ENCODE measurements at regions not wholly inside any gene's neighbourhood (a gene's known extent, or its start where the extent isn't known, plus 50 kb on each side); places are given as distances from the start of the nearest gene placed in this dataset.

DNA sequence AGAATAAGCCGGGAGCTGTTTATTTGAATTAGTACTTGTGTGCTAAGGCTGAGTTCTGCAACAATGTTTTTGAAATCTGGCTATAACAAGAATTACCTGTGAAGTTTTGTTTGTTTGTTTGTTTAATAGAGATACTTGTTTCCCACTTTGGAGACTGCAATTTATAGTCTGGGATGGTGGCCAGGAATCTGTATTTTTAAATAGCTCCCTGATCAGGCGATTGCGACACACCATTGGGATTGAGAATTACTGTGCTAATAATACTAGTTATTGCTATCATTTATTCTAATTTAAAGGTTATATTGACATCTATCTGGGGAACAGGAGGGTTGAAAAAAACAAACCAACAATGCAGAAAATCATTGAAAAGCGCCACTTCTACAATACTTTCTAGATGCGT lies 951.6 kb upstream of the TENM3 start:
- H3K27ac ChIP-seq (ENCODE audit: low read depth in 1 of 2, low read length in 2 of 2) = no peak overlapping the region
- no CpG with 5 or more reads among the region's 5 CpGs for WGBS (ENCODE audit: insufficient coverage)
- no peak overlapping the region for H2AFZ ChIP-seq (ENCODE audit: insufficient read depth, low read depth, low read length, poor library complexity, severe bottlenecking)
- Mint-ChIP-seq H3K9me3 (peaks cover 0 to 3% (median 0%) of the 10 kb centered on the region in 7 donors), H3K36me3 (no peaks in the 10 kb centered on the region), H3K27ac (no peak overlapping the region), H3K4me1 (no peaks in the 10 kb centered on the region), H3K27me3 (ENCODE audit: low read depth in 3 of 3) (peaks cover 0 to 2% (median 0%) of the 10 kb centered on the region in 3 donors), H3K4me3 (no peak overlapping the region)
- no peak overlapping the region for H3K4me3 ChIP-seq (replicated peaks in 1 of 3; ENCODE audit: low read depth in 2 of 3, low read length in 3 of 3)
- H3K9me3 ChIP-seq (replicated peaks in 1 of 2; ENCODE audit: control insufficient read depth in 1 of 2, insufficient read depth in 1 of 2, low read length in 2 of 2) = no peaks in the 10 kb centered on the region
- no peak overlapping the region for H3K4me2 ChIP-seq (replicated peaks; ENCODE audit: extremely low read depth, low read length, poor library complexity, severe bottlenecking)
- H3K27me3 ChIP-seq (ENCODE audit: control insufficient read depth in 2 of 2, insufficient read depth in 2 of 2, low read length in 2 of 2) = no peaks in the 10 kb centered on the region
- no peaks in the 10 kb centered on the region for H3K79me2 ChIP-seq (ENCODE audit: insufficient read depth, low read length)
- DNase-seq = no peak
- H3K36me3 ChIP-seq (replicated peaks in 1 of 2; ENCODE audit: control insufficient read depth in 1 of 2, insufficient read depth in 2 of 2, low read length in 2 of 2) = no peaks in the 10 kb centered on the region
- no peaks in the 10 kb centered on the region for H4K20me1 ChIP-seq (ENCODE audit: insufficient read depth, low read length)
- H3K9ac ChIP-seq (ENCODE audit: insufficient read depth, low read length, poor library complexity, severe bottlenecking) = no peak overlapping the region
- intact Hi-C loops (cut with micrococcal nuclease) = no loop called here
- TF ChIP-seq CTCF (IDR thresholded peaks at IDR 0.05) = no peak
- no peaks in the 10 kb centered on the region for H3K4me1 ChIP-seq (ENCODE audit: control insufficient read depth in 1 of 2, insufficient read depth in 2 of 2, low read length in 2 of 2)

GRCh38 chr4:181293014-181293413 lies 950.2 kb upstream of the TENM3 start:
- DNase-seq = no peak
- Mint-ChIP-seq H3K27ac (no peak overlapping the region), H3K27me3 (ENCODE audit: low read depth in 3 of 3) (peaks cover 0 to 2% (median 0%) of the 10 kb centered on the region in 3 donors), H3K36me3 (no peaks in the 10 kb centered on the region), H3K4me3 (no peak overlapping the region), H3K9me3 (peaks cover 0 to 2% (median 0%) of the 10 kb centered on the region in 7 donors), H3K4me1 (no peaks in the 10 kb centered on the region)
- no peaks in the 10 kb centered on the region for H4K20me1 ChIP-seq (ENCODE audit: insufficient read depth, low read length)
- no peak overlapping the region for H3K4me2 ChIP-seq (replicated peaks; ENCODE audit: extremely low read depth, low read length, poor library complexity, severe bottlenecking)
- no CpG with 5 or more reads among the region's 3 CpGs for WGBS (ENCODE audit: insufficient coverage)
- intact Hi-C loops (cut with micrococcal nuclease) = no loop called here
- no peak for TF ChIP-seq CTCF (IDR thresholded peaks at IDR 0.05)
- no peaks in the 10 kb centered on the region for H3K79me2 ChIP-seq (ENCODE audit: insufficient read depth, low read length)
- H3K27me3 ChIP-seq (ENCODE audit: control insufficient read depth in 2 of 2, insufficient read depth in 2 of 2, low read length in 2 of 2) = no peaks in the 10 kb centered on the region
- no peak overlapping the region for H3K4me3 ChIP-seq (replicated peaks in 1 of 3; ENCODE audit: low read depth in 2 of 3, low read length in 3 of 3)
- H3K4me1 ChIP-seq (ENCODE audit: control insufficient read depth in 1 of 2, insufficient read depth in 2 of 2, low read length in 2 of 2) = no peaks in the 10 kb centered on the region
- H3K27ac ChIP-seq (ENCODE audit: low read depth in 1 of 2, low read length in 2 of 2) = no peak overlapping the region
- H3K9me3 ChIP-seq (replicated peaks in 1 of 2; ENCODE audit: control insufficient read depth in 1 of 2, insufficient read depth in 1 of 2, low read length in 2 of 2) = no peaks in the 10 kb centered on the region
- H3K9ac ChIP-seq (ENCODE audit: insufficient read depth, low read length, poor library complexity, severe bottlenecking) = no peak overlapping the region
- no peaks in the 10 kb centered on the region for H3K36me3 ChIP-seq (replicated peaks in 1 of 2; ENCODE audit: control insufficient read depth in 1 of 2, insufficient read depth in 2 of 2, low read length in 2 of 2)
- no peak overlapping the region for H2AFZ ChIP-seq (ENCODE audit: insufficient read depth, low read depth, low read length, poor library complexity, severe bottlenecking)

Measured in CD14-positive monocyte (primary cell).